SK-N-SH treated with all-trans-retinoic acid at 6 μM for 48 hours (cell line): ENCODE measurements at regions not wholly inside any gene's neighbourhood (a gene's known extent, or its start where the extent isn't known, plus 50 kb on each side); places are given as distances from the start of the nearest gene placed in this dataset.

Experiments used
- ATAC-seq: fragments of 200-7000 bp; cut with Tn5 transposase; 3 replicates; pipeline ENCODE4 v1.9.1; 2020; ENCODE audit warnings: mild to moderate bottlenecking, moderate library complexity
- ARNTL ChIP-seq: fragments of 450-650 bp; formaldehyde crosslinking; IDR thresholded peaks from 2 replicates; pipeline ENCODE4 v1.5.0; 2020; ENCODE audit warnings: low read depth, mild to moderate bottlenecking, moderate library complexity, borderline replicate concordance
- BACH2 ChIP-seq: fragments of 250-450 bp; sonication (Bioruptor Pico); IDR thresholded peaks from 2 replicates; pipeline ENCODE4 v1.9.0; 2021; ENCODE audit warnings: mild to moderate bottlenecking, borderline replicate concordance
- CSDC2 ChIP-seq: fragments of 250-450 bp; sonication (Bioruptor Pico); IDR thresholded peaks from 2 replicates; pipeline ENCODE4 v1.5.0; 2020; ENCODE audit warnings: mild to moderate bottlenecking, moderate library complexity
- ISL1 ChIP-seq: fragments of 250-450 bp; sonication (Bioruptor Pico); IDR thresholded peaks from 2 replicates; pipeline ENCODE4 v2.1.2; 2022; ENCODE audit warnings: mild to moderate bottlenecking, moderate library complexity
- OSR1 ChIP-seq: fragments of 250-450 bp; sonication (Bioruptor Pico); IDR thresholded peaks from 2 replicates; pipeline ENCODE4 v1.8.0; 2022; ENCODE audit warnings: moderate library complexity, mild to moderate bottlenecking, inconsistent platforms
- PATZ1 ChIP-seq: fragments of 250-450 bp; sonication (Bioruptor Pico); IDR thresholded peaks from 2 replicates; pipeline ENCODE4 v1.8.0; 2020; ENCODE audit warnings: mild to moderate bottlenecking, moderate library complexity, borderline replicate concordance
- PPARA ChIP-seq: fragments of 250-450 bp; sonication (Bioruptor Pico); IDR thresholded peaks from 2 replicates; pipeline ENCODE4 v1.5.0; 2020; ENCODE audit warnings: mild to moderate bottlenecking, borderline replicate concordance
- TCF4 ChIP-seq: fragments of 250-450 bp; sonication (Bioruptor Pico); IDR thresholded peaks from 2 replicates; pipeline ENCODE4 v1.8.0; 2021; ENCODE audit warnings: mild to moderate bottlenecking, moderate library complexity, borderline replicate concordance
- TOX ChIP-seq: fragments of 250-450 bp; sonication (Bioruptor Pico); IDR thresholded peaks from 2 replicates; pipeline ENCODE4 v1.8.0; 2021; ENCODE audit warnings: mild to moderate bottlenecking, moderate library complexity, borderline replicate concordance
- TSHZ2 ChIP-seq: fragments of 250-450 bp; sonication (Bioruptor Pico); IDR thresholded peaks from 2 replicates; pipeline ENCODE4 v1.5.0; 2020; ENCODE audit warnings: mild to moderate bottlenecking, moderate library complexity
- ZC3H10 ChIP-seq: fragments of 250-450 bp; sonication (Bioruptor Pico); IDR thresholded peaks from 2 replicates; pipeline ENCODE4 v1.5.1; 2021; ENCODE audit warnings: mild to moderate bottlenecking, moderate library complexity
- ZFP3 ChIP-seq: fragments of 250-450 bp; sonication (Bioruptor Pico); IDR thresholded peaks from 2 replicates; pipeline ENCODE4 v1.5.0; 2020; ENCODE audit warnings: mild to moderate bottlenecking, moderate library complexity
- ZFP30 ChIP-seq: fragments of 450-650 bp; formaldehyde crosslinking; IDR thresholded peaks from 2 replicates; pipeline ENCODE4 v1.5.0; 2022; ENCODE audit warnings: mild to moderate bottlenecking, moderate library complexity
- ZNF565 ChIP-seq: fragments of 450-650 bp; formaldehyde crosslinking; conservative IDR thresholded peaks from 2 replicates; pipeline ENCODE4 v1.5.0; 2020; ENCODE audit warnings: low read depth, mild to moderate bottlenecking, moderate library complexity
- ZNF70 ChIP-seq: fragments of 450-650 bp; formaldehyde crosslinking; IDR thresholded peaks from 2 replicates; pipeline ENCODE4 v1.5.0; 2020; ENCODE audit warnings: mild to moderate bottlenecking, moderate library complexity
- ZNF8 ChIP-seq: fragments of 450-650 bp; formaldehyde crosslinking; IDR thresholded peaks from 2 replicates; pipeline ENCODE4 v1.5.0; 2020; ENCODE audit warnings: mild to moderate bottlenecking, moderate library complexity
- TF ChIP-seq, protein P1 (sequence below): fragments of 250-450 bp; sonication (Bioruptor Pico); IDR thresholded peaks from 2 replicates; pipeline ENCODE4 v1.8.0; 2021; ENCODE audit warnings: low read depth, mild to moderate bottlenecking, moderate library complexity, borderline replicate concordance
- TF ChIP-seq, protein P2 (sequence below): fragments of 250-450 bp; sonication (Bioruptor Pico); IDR thresholded peaks from 2 replicates; pipeline ENCODE4 v1.5.1; 2020; ENCODE audit warnings: low read depth, mild to moderate bottlenecking, moderate library complexity
- TF ChIP-seq, protein P3 (sequence below): fragments of 250-450 bp; sonication (Bioruptor Pico); IDR thresholded peaks from 2 replicates; pipeline ENCODE4 v1.5.1; 2021; ENCODE audit warnings: mild to moderate bottlenecking, moderate library complexity

GRCh38 chr13:47168618-47169017, 271.8 kb upstream of the HTR2A start:
- peak; percentile 71 for ATAC-seq
- no peak for TF ChIP-seq ZFP30 (CRISPR knock-in tag)
- no peak for TF ChIP-seq ZC3H10
- no peak for TF ChIP-seq CSDC2 (CRISPR knock-in tag)
- TF ChIP-seq, protein P1, sequence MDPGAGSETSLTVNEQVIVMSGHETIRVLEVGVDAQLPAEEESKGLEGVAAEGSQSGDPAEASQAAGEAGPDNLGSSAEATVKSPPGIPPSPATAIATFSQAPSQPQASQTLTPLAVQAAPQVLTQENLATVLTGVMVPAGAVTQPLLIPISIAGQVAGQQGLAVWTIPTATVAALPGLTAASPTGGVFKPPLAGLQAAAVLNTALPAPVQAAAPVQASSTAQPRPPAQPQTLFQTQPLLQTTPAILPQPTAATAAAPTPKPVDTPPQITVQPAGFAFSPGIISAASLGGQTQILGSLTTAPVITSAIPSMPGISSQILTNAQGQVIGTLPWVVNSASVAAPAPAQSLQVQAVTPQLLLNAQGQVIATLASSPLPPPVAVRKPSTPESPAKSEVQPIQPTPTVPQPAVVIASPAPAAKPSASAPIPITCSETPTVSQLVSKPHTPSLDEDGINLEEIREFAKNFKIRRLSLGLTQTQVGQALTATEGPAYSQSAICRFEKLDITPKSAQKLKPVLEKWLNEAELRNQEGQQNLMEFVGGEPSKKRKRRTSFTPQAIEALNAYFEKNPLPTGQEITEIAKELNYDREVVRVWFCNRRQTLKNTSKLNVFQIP: no peak
- no peak for TF ChIP-seq TCF4 (CRISPR knock-in tag)
- no peak for TF ChIP-seq PATZ1
- TF ChIP-seq ZNF70 (CRISPR knock-in tag): no peak
- TF ChIP-seq TSHZ2 (CRISPR knock-in tag): no peak
- TF ChIP-seq, protein P2, sequence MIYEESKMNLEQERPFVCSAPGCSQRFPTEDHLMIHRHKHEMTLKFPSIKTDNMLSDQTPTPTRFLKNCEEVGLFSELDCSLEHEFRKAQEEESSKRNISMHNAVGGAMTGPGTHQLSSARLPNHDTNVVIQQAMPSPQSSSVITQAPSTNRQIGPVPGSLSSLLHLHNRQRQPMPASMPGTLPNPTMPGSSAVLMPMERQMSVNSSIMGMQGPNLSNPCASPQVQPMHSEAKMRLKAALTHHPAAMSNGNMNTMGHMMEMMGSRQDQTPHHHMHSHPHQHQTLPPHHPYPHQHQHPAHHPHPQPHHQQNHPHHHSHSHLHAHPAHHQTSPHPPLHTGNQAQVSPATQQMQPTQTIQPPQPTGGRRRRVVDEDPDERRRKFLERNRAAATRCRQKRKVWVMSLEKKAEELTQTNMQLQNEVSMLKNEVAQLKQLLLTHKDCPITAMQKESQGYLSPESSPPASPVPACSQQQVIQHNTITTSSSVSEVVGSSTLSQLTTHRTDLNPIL: no peak
- no peak for TF ChIP-seq ISL1 (CRISPR knock-in tag)

DNA sequence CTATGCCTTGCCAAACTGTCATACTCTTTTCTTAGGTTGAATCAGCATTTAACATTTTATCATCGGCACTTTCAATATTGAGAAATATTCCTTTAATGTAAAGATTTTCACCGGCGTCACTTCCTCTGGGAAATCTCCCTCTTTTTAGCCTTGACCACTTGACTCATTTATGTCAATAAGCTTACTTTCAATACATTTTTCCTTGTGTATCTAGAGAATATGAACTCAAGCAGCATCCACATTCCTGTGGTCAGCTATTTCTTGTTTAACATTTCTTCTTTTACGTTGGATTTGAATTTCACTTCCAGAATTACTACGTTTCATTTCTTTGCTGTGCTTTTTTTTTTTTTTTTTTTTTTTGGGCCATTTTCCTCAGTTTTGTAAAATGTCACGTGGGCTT, 271.2 kb upstream of the HTR2A start:
- ATAC-seq: peak; percentile 80

More for the DNA sequence above, 271.2 kb upstream of the HTR2A start:
- TF ChIP-seq ARNTL (no peak), PPARA (CRISPR knock-in tag) (no peak), ZNF8 (CRISPR knock-in tag) (no peak), TCF4 (CRISPR knock-in tag) (no peak), BACH2 (CRISPR knock-in tag) (no peak), ZNF70 (CRISPR knock-in tag) (no peak), ZFP3 (CRISPR knock-in tag) (no peak), TSHZ2 (CRISPR knock-in tag) (no peak), PATZ1 (no peak), TOX (no peak), CSDC2 (CRISPR knock-in tag) (no peak), OSR1 (no peak), ISL1 (CRISPR knock-in tag) (no peak), ZNF565 (no peak)
- TF ChIP-seq, protein P3, sequence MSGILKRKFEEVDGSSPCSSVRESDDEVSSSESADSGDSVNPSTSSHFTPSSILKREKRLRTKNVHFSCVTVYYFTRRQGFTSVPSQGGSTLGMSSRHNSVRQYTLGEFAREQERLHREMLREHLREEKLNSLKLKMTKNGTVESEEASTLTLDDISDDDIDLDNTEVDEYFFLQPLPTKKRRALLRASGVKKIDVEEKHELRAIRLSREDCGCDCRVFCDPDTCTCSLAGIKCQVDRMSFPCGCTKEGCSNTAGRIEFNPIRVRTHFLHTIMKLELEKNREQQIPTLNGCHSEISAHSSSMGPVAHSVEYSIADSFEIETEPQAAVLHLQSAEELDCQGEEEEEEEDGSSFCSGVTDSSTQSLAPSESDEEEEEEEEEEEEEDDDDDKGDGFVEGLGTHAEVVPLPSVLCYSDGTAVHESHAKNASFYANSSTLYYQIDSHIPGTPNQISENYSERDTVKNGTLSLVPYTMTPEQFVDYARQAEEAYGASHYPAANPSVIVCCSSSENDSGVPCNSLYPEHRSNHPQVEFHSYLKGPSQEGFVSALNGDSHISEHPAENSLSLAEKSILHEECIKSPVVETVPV (CRISPR knock-in tag): no peak
- TF ChIP-seq, protein P2: no peak
